Ureter (tissue), 1 donor: ENCODE measurements at regions not wholly inside any gene's neighbourhood (a gene's known extent, or its start where the extent isn't known, plus 50 kb on each side); places are given as distances from the start of the nearest gene placed in this dataset.

Experiments used
- DNase-seq: peaks from one replicate; pipeline ENCODE4 v3.0.0-alpha.2; 2020; ENCODE audit warnings: low spot score
- donor health status: DM: yes; HTN: yes; CAD: no.

DNA sequence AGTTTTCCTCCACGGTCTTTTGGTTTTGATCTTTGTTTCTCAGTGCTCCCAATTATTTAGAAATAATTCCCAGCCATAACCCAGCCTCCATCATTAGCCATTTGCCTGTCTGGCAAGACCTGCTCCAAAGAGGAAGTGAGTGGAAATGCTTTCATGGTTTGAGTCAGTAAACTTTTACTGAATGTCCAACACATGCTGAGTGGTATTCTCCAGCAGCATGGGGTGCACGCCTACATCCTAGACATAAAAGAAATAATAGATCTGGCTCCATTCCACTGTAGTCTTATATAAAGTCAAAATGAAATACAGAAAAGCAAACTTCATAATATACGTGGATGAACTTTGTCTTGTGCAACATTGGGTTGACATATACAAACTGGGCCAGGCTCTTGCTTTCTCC, 757.2 kb downstream of the TLE1 start:
- DNase-seq, result no peak

DNA sequence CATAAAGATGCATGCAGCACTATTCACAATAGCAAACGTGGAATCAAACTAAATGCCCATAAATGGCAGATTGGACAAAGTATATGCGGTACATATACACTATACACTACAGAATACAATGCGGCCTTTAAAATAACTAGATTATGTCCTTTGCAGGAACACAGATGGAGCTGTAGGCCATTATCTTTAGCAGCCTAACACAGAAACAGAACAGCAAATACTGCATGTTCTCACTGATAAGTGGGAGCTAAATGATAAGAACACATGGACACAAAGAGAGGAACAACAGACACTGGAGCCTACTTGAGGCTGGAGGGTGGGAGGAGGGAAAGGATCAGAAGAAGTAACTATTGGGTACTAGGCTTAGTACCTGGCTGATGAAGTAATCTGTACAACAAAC, 758.2 kb downstream of the TLE1 start:
- DNase-seq, result no peak

GRCh38 chr9:80928697-80929096, 760.6 kb downstream of the TLE1 start:
- DNase-seq, result no peak

GRCh38 chr9:80926611-80927010, 762.7 kb downstream of the TLE1 start:
- DNase-seq, result no peak

- no peak for DNase-seq
Measured at GRCh38 chr9:80922544-80922943, 766.8 kb downstream of the TLE1 start.

- DNase-seq, result no peak
Measured at GRCh38 chr9:80906728-80907127, 782.6 kb downstream of the TLE1 start.

DNA sequence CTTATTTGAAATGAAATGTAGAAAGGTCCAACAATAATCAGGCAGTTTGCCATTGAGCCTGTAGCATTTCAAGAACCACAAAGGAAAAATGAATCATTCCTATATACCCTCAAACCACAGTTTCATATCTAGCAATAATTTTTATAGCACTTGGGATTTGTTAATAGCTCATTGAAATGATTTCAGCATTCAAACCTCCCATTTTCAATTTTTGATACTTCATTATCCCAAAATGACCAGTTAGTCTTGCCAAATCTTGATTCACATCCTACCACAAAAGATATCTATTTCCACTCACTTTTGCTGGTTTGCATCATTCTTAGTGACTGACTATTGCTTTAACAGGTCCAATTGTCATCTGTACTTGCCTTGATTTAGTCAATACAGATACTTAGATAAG, 790.1 kb downstream of the TLE1 start:
- DNase-seq, result no peak

GRCh38 chr9:80893190-80893589, 796.2 kb downstream of the TLE1 start:
- no peak for DNase-seq

- DNase-seq, result no peak
Measured at GRCh38 chr9:80892703-80893102, 796.6 kb downstream of the TLE1 start.

GRCh38 chr9:80890124-80890523, 799.2 kb downstream of the TLE1 start:
- no peak for DNase-seq

GRCh38 chr9:80885894-80886293, 803.5 kb downstream of the TLE1 start:
- no peak for DNase-seq

- DNase-seq, result no peak
Measured at GRCh38 chr9:80883826-80884579, 805.3 kb downstream of the TLE1 start.

DNA sequence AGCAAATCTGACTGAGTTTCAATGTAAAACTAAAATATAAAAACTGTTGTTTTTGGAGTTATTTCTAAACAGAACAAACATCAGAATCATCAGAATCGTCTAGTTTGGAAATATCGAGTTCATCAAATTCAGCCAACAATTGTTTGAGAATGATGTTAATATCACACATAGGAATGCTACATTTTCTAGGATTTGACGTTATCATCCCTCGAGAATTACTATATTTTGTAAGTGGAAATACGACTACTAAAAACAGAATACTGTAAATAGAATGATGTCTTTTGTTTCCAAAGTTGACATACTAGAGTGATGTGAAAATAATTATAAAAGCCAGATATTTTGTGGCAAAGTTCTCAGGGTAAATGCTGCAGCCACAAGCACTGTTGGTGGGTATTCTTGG, 805.9 kb downstream of the TLE1 start:
- DNase-seq, result no peak

- no peak for DNase-seq
Measured at GRCh38 chr9:80881940-80882339, 807.4 kb downstream of the TLE1 start.

DNA sequence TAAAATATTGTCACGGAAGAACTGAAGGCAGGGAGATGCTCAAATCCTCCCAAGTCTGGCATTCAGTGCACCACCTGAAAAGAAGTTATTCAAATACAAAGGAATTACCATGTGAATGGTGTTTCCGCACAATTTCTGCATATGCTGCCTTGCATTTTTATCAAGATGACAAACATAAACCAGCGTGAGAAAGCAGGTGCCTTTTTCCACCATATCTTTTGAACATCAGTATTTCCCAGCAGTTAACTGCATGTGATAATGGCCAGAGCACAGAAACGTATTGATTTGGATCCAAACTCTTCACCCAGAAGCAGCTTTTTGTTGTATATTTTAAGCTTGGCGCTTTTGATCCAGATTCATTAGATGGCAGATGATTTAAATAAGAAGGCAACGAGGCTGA, 808.0 kb downstream of the TLE1 start:
- no peak for DNase-seq

- no peak for DNase-seq
Measured at GRCh38 chr9:80878556-80878955, 810.8 kb downstream of the TLE1 start.

GRCh38 chr9:80875947-80876346, 813.4 kb downstream of the TLE1 start:
- DNase-seq, result no peak

DNA sequence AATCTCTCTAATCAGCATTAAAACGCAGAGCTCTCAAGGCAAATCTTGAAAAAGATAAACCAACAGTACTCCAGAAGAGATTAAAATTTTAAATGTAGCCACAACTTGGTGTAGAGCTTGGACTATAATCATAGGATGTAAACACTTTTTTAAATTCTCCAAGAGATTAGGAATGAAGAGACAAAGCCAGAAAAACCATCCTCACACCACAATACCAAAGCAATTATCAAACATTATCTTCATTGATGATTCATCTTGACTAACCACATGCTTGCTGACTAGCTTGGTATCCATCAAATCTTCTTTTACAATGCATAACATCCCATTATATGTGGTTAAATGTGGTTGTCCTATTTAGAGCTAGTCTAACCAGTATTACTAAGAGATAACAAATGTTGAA, 815.1 kb downstream of the TLE1 start:
- no peak for DNase-seq

DNA sequence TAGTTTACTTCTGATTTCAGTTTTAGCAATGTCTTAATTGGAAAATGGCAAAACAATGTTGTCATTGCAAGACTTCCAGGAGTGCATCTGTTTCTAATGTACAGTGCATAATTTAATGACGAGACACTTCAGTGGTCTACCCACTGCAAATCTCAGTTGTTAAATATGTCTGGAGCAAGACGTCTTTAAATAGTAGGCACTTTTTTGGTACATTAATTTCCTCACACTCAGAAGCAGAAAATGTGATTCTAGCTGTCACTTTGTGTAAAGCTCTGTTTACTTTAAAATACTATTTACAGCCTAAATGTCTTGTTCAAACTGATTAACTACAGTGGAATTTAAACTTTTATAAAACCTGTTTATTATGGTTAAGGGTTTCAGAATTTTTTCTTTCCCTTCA, 815.5 kb downstream of the TLE1 start:
- DNase-seq, result no peak

- no peak for DNase-seq
Measured at GRCh38 chr9:80871596-80871995, 817.8 kb downstream of the TLE1 start.

DNA sequence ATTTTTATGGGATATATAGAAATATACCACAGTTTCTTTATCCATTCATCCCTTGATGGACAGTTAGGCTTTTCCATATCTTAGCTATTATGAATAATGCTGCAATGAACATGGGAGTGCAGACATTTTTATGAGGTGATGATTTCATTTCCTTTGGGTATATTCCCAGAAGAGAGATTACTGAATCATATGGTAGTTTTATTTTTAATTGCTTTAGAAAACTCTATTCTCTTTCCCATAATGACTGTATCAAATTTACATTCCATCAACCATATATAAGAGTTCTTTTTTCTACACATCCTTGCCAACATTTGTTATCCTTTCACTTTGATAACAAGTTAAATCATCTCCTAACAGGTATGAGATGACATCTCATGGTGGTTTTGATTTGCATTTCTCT, 821.6 kb downstream of the TLE1 start:
- DNase-seq, result no peak

GRCh38 chr9:80866576-80867227, 822.6 kb downstream of the TLE1 start:
- no peak for DNase-seq

- no peak for DNase-seq
Measured at GRCh38 chr9:80866121-80866520, 823.2 kb downstream of the TLE1 start.

DNA sequence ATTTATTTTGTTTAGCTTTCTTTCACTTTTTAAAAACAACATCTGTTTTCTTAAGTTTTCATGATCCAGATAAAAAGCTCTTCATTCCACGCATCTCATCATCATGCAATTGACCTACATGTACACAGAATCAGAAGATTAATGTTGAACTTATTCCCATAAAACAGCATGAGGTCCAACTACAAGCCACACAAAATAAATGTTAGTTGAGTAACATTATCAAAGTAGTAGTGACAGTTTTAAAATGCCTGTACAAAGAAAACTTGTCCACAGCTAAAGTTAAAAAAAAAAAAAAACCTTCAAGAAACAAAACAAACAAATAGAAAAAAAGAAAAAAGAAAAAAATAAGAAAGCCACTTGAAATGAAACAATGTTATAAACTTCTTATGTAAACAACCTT, 846.3 kb downstream of the TLE1 start:
- no peak for DNase-seq
